ENCODE measurements at regions not wholly inside any gene's neighbourhood (a gene's known extent, or its start where the extent isn't known, plus 50 kb on each side); places are given as distances from the start of the nearest gene placed in this dataset.

GRCh38 chr15:66894986-66895780, 170.2 kb upstream of the SMAD3 start:
- no peak overlapping the region for H3K9ac ChIP-seq (ENCODE audit: low read depth, low read length)
- no peaks in the 10 kb centered on the region for H3K4me1 ChIP-seq (ENCODE audit: control insufficient read depth, insufficient read depth, low read length)
- H3K4me3 ChIP-seq (ENCODE audit: low read depth, low read length): no peak overlapping the region
- H3K27me3 ChIP-seq (ENCODE audit: control insufficient read depth, insufficient read depth, low read length): no peaks in the 10 kb centered on the region
- H3K9me3 ChIP-seq (ENCODE audit: control insufficient read depth, insufficient read depth, low read length): no peaks in the 10 kb centered on the region
- no peaks in the 10 kb centered on the region for H3K36me3 ChIP-seq (ENCODE audit: control insufficient read depth, insufficient read depth, low read length)

DNA sequence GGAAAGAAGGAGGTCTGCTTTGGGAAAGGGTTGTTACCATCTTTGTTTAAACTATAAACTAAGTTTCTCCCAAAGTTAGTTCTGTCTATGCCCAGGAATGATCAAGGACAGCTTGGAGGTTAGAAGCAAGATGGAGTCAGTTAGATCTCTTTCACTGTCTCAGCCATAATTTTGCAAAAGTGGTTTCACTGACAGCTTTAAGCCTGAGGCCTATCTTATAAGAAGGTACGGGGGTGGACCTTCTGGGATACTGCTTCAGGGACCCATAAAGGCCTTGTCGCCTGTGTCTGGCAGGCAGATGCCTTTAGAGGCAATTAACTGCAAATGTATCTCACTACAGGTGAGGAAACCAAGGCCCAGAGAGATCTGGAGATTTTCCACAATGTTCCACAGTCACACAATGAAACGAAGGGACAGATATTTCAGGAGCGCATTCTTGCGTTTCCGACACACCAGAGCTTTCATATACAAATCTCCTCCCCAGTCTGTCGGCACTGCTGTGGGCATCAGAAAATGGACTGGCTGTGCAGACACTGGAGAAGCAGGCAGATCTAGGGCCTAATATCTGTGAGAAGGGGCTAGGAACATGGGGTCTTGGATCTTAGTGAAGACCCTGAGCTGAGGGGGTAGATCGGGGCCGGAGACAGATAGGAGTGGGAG, 169.5 kb upstream of the SMAD3 start:
- Histone ChIP-seq H3K36me3 (ENCODE audit: control insufficient read depth, insufficient read depth, low read length) (no peaks in the 10 kb centered on the region), H3K9me3 (ENCODE audit: control insufficient read depth, insufficient read depth, low read length) (no peaks in the 10 kb centered on the region), H3K4me1 (ENCODE audit: control insufficient read depth, insufficient read depth, low read length) (no peaks in the 10 kb centered on the region), H3K9ac (ENCODE audit: low read depth, low read length) (no peak overlapping the region), H3K4me3 (ENCODE audit: low read depth, low read length) (no peak overlapping the region), H3K27me3 (ENCODE audit: control insufficient read depth, insufficient read depth, low read length) (no peaks in the 10 kb centered on the region)

GRCh38 chr15:66896611-66897010, 168.8 kb upstream of the SMAD3 start:
- Histone ChIP-seq H3K4me1 (ENCODE audit: control insufficient read depth, insufficient read depth, low read length) (no peaks in the 10 kb centered on the region), H3K4me3 (ENCODE audit: low read depth, low read length) (no peak overlapping the region), H3K36me3 (ENCODE audit: control insufficient read depth, insufficient read depth, low read length) (no peaks in the 10 kb centered on the region), H3K27me3 (ENCODE audit: control insufficient read depth, insufficient read depth, low read length) (no peaks in the 10 kb centered on the region), H3K9me3 (ENCODE audit: control insufficient read depth, insufficient read depth, low read length) (no peaks in the 10 kb centered on the region), H3K9ac (ENCODE audit: low read depth, low read length) (no peak overlapping the region)

DNA sequence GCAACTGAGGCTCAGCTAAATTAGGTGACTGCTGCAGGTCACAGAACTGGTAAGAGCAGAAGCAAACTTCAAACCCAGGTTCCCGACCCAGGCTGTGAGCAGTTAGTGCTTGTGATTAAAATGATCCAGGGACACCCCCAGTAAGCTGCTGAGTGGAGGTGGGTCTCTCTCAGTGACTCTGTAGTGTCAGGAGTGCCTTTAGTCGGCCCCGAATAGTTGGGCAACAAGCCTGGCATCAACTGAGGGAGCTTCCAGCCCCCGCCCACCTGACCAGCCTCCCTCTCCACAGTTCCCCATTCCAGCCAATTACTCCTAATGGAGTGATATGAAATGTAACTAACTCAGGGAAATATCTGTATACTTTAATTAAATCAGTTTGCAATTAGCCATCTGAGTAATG, 168.0 kb upstream of the SMAD3 start:
- Histone ChIP-seq H3K4me3 (ENCODE audit: low read depth, low read length) (no peak overlapping the region), H3K27me3 (ENCODE audit: control insufficient read depth, insufficient read depth, low read length) (no peaks in the 10 kb centered on the region), H3K4me1 (ENCODE audit: control insufficient read depth, insufficient read depth, low read length) (no peaks in the 10 kb centered on the region), H3K36me3 (ENCODE audit: control insufficient read depth, insufficient read depth, low read length) (no peaks in the 10 kb centered on the region), H3K9ac (ENCODE audit: low read depth, low read length) (no peak overlapping the region), H3K9me3 (ENCODE audit: control insufficient read depth, insufficient read depth, low read length) (no peaks in the 10 kb centered on the region)

GRCh38 chr15:66897971-66898370, 167.4 kb upstream of the SMAD3 start:
- Histone ChIP-seq H3K4me1 (ENCODE audit: control insufficient read depth, insufficient read depth, low read length) (no peaks in the 10 kb centered on the region), H3K36me3 (ENCODE audit: control insufficient read depth, insufficient read depth, low read length) (no peaks in the 10 kb centered on the region), H3K27me3 (ENCODE audit: control insufficient read depth, insufficient read depth, low read length) (no peaks in the 10 kb centered on the region), H3K4me3 (ENCODE audit: low read depth, low read length) (no peak overlapping the region), H3K9me3 (ENCODE audit: control insufficient read depth, insufficient read depth, low read length) (no peaks in the 10 kb centered on the region), H3K9ac (ENCODE audit: low read depth, low read length) (no peak overlapping the region)

GRCh38 chr15:66898656-66899386, 166.6 kb upstream of the SMAD3 start:
- no peaks in the 10 kb centered on the region for H3K27me3 ChIP-seq (ENCODE audit: control insufficient read depth, insufficient read depth, low read length)
- H3K4me1 ChIP-seq (ENCODE audit: control insufficient read depth, insufficient read depth, low read length): no peaks in the 10 kb centered on the region
- H3K36me3 ChIP-seq (ENCODE audit: control insufficient read depth, insufficient read depth, low read length): no peaks in the 10 kb centered on the region
- no peak overlapping the region for H3K9ac ChIP-seq (ENCODE audit: low read depth, low read length)
- no peaks in the 10 kb centered on the region for H3K9me3 ChIP-seq (ENCODE audit: control insufficient read depth, insufficient read depth, low read length)
- no peak overlapping the region for H3K4me3 ChIP-seq (ENCODE audit: low read depth, low read length)

DNA sequence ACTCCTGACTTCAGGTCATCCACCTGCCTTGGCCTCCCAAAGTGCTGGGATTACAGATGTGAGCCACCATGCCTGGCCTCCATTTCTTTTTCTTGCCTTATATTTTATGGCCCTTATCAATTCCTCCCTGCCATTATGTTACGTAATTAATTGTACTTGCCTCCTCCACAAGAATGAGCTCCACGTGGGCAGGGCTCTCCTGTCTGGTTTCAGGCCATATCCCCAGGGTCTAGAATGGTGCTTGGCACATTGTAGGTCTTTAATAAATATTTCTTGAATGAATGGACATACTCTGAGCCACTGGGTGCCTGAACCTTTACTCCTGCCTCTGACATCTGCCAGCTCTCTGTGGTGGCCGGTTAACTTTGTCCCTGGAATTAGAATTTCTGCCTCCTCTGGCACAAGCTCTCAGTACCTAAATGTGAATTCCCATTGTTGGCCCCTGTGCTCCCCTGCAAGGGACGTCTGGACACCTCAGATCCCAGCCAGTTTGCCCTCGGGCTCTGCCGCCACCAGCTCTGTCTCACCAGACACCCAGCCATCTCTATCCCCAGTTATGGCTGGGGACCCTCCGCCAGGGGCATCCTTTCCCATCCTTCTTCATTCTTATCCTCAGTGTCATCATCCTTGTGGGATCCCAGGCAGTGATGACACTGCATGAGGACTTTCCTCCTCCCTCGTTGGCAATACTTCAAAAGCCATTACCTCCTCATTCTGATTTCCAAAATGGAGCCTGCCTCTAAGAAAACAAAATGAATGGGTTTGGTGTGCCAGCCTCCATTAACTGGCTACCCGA, 165.6 kb upstream of the SMAD3 start:
- Histone ChIP-seq H3K4me1 (ENCODE audit: control insufficient read depth, insufficient read depth, low read length) (no peaks in the 10 kb centered on the region), H3K4me3 (ENCODE audit: low read depth, low read length) (no peak overlapping the region), H3K36me3 (ENCODE audit: control insufficient read depth, insufficient read depth, low read length) (no peaks in the 10 kb centered on the region), H3K9me3 (ENCODE audit: control insufficient read depth, insufficient read depth, low read length) (no peaks in the 10 kb centered on the region), H3K9ac (ENCODE audit: low read depth, low read length) (no peak overlapping the region), H3K27me3 (ENCODE audit: control insufficient read depth, insufficient read depth, low read length) (no peaks in the 10 kb centered on the region)

GRCh38 chr15:66900586-66901310, 164.7 kb upstream of the SMAD3 start:
- H3K9ac ChIP-seq (ENCODE audit: low read depth, low read length): no peak overlapping the region
- no peaks in the 10 kb centered on the region for H3K4me1 ChIP-seq (ENCODE audit: control insufficient read depth, insufficient read depth, low read length)
- H3K36me3 ChIP-seq (ENCODE audit: control insufficient read depth, insufficient read depth, low read length): no peaks in the 10 kb centered on the region
- no peak overlapping the region for H3K4me3 ChIP-seq (ENCODE audit: low read depth, low read length)
- no peaks in the 10 kb centered on the region for H3K9me3 ChIP-seq (ENCODE audit: control insufficient read depth, insufficient read depth, low read length)
- H3K27me3 ChIP-seq (ENCODE audit: control insufficient read depth, insufficient read depth, low read length): no peaks in the 10 kb centered on the region

- Histone ChIP-seq H3K4me1 (ENCODE audit: control insufficient read depth, insufficient read depth, low read length) (no peaks in the 10 kb centered on the region), H3K4me3 (ENCODE audit: low read depth, low read length) (no peak overlapping the region), H3K27me3 (ENCODE audit: control insufficient read depth, insufficient read depth, low read length) (no peaks in the 10 kb centered on the region), H3K9ac (ENCODE audit: low read depth, low read length) (no peak overlapping the region), H3K36me3 (ENCODE audit: control insufficient read depth, insufficient read depth, low read length) (no peaks in the 10 kb centered on the region), H3K9me3 (ENCODE audit: control insufficient read depth, insufficient read depth, low read length) (no peaks in the 10 kb centered on the region)
These were observed 163.9 kb upstream of the SMAD3 start for GRCh38 chr15:66901336-66902100.

- H3K4me3 ChIP-seq (ENCODE audit: low read depth, low read length): no peak overlapping the region
- H3K4me1 ChIP-seq (ENCODE audit: control insufficient read depth, insufficient read depth, low read length): no peaks in the 10 kb centered on the region
- no peaks in the 10 kb centered on the region for H3K36me3 ChIP-seq (ENCODE audit: control insufficient read depth, insufficient read depth, low read length)
- H3K9ac ChIP-seq (ENCODE audit: low read depth, low read length): no peak overlapping the region
- no peaks in the 10 kb centered on the region for H3K27me3 ChIP-seq (ENCODE audit: control insufficient read depth, insufficient read depth, low read length)
- H3K9me3 ChIP-seq (ENCODE audit: control insufficient read depth, insufficient read depth, low read length): no peaks in the 10 kb centered on the region
These were observed 160.2 kb upstream of the SMAD3 start for GRCh38 chr15:66905185-66905584.

Measured in iPS-15b (cell line).